NCI-H187 treated with DMSO at 0.1 percent for 48 hours (cell line): ENCODE measurements at regions not wholly inside any gene's neighbourhood (a gene's known extent, or its start where the extent isn't known, plus 50 kb on each side); places are given as distances from the start of the nearest gene placed in this dataset.

Experiments
- DNase-seq: peaks from one replicate; lab custom pipeline; 2025; lab: John Stamatoyannopoulos, UW

GRCh38 chr18:51724790-51725721 lies 527.6 kb upstream of the MEX3C start:
- DNase-seq, result no peak

- DNase-seq, result no peak
Measured at GRCh38 chr18:51726614-51727013, 529.1 kb upstream of the MEX3C start.

GRCh38 chr18:51727780-51728179 lies 530.3 kb upstream of the MEX3C start:
- no peak for DNase-seq

GRCh38 chr18:51731070-51731469 lies 533.6 kb upstream of the MEX3C start:
- no peak for DNase-seq

GRCh38 chr18:51734576-51734975 lies 537.1 kb upstream of the MEX3C start:
- no peak for DNase-seq

- DNase-seq, result no peak
Measured at GRCh38 chr18:51739044-51739666, 541.7 kb upstream of the MEX3C start.

GRCh38 chr18:51751901-51752300 lies 554.4 kb upstream of the MEX3C start:
- DNase-seq, result no peak

GRCh38 chr18:51753365-51754057 lies 556.0 kb upstream of the MEX3C start:
- no peak for DNase-seq

- DNase-seq, result no peak
Measured at GRCh38 chr18:51754566-51754965, 557.1 kb upstream of the MEX3C start.

GRCh38 chr18:51757255-51757924 lies 559.9 kb upstream of the MEX3C start:
- no peak for DNase-seq

GRCh38 chr18:51762373-51762772 lies 564.9 kb upstream of the MEX3C start:
- DNase-seq, result no peak

GRCh38 chr18:51765606-51766360 lies 568.3 kb upstream of the MEX3C start:
- DNase-seq, result no peak

- DNase-seq, result no peak
Measured at GRCh38 chr18:51767293-51767692, 569.8 kb upstream of the MEX3C start.

GRCh38 chr18:51778115-51778514 lies 561.9 kb upstream of the DCC start:
- no peak for DNase-seq

- no peak for DNase-seq
Measured at GRCh38 chr18:51789871-51790270, 550.1 kb upstream of the DCC start.

- no peak for DNase-seq
Measured at GRCh38 chr18:51801514-51801913, 538.5 kb upstream of the DCC start.

GRCh38 chr18:51802569-51803428 lies 537.2 kb upstream of the DCC start:
- DNase-seq, result no peak

- no peak for DNase-seq
Measured at GRCh38 chr18:51807336-51807735, 532.7 kb upstream of the DCC start.

GRCh38 chr18:51811883-51812282 lies 528.1 kb upstream of the DCC start:
- DNase-seq, result no peak

GRCh38 chr18:51813740-51814139 lies 526.3 kb upstream of the DCC start:
- DNase-seq, result no peak

- no peak for DNase-seq
Measured at GRCh38 chr18:51821610-51822009, 518.4 kb upstream of the DCC start.
